Cardiac fibroblast (primary cell): ENCODE measurements at regions not wholly inside any gene's neighbourhood (a gene's known extent, or its start where the extent isn't known, plus 50 kb on each side); places are given as distances from the start of the nearest gene placed in this dataset.

Experiments
- DNase-seq, 2 donors: peaks; one replicate each; pipeline versions ENCODE4 v3.0.0 to v3.0.0-alpha.2; 2010; ENCODE audit warnings: low read depth in 2 of 2
- H3K4me3 ChIP-seq, 2 donors: replicated peaks in 1 of 2; 1 replicate in 1 of 2; 2 replicates in 1 of 2; pipeline ENCODE4 v1.5.1; 2011; ENCODE audit warnings: low read depth in 2 of 2, low read length in 2 of 2, mild to moderate bottlenecking in 2 of 2, moderate library complexity in 1 of 2
- TF ChIP-seq, protein P1 (sequence below): IDR thresholded peaks from one replicate; pipeline ENCODE4 v1.5.1; 2011; ENCODE audit warnings: low read depth, mild to moderate bottlenecking, low read length, inconsistent platforms

- DNase-seq = no peak
- TF ChIP-seq, protein P1, sequence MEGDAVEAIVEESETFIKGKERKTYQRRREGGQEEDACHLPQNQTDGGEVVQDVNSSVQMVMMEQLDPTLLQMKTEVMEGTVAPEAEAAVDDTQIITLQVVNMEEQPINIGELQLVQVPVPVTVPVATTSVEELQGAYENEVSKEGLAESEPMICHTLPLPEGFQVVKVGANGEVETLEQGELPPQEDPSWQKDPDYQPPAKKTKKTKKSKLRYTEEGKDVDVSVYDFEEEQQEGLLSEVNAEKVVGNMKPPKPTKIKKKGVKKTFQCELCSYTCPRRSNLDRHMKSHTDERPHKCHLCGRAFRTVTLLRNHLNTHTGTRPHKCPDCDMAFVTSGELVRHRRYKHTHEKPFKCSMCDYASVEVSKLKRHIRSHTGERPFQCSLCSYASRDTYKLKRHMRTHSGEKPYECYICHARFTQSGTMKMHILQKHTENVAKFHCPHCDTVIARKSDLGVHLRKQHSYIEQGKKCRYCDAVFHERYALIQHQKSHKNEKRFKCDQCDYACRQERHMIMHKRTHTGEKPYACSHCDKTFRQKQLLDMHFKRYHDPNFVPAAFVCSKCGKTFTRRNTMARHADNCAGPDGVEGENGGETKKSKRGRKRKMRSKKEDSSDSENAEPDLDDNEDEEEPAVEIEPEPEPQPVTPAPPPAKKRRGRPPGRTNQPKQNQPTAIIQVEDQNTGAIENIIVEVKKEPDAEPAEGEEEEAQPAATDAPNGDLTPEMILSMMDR = no peak
- H3K4me3 ChIP-seq = no peak overlapping the region
Measured at GRCh38 chr6:111989743-111990142, 64.2 kb upstream of the CCN6 start.

- TF ChIP-seq, protein P1 = no peak
- H3K4me3 ChIP-seq = no peak overlapping the region
- no peak for DNase-seq
Measured at GRCh38 chr6:111990214-111990613, 63.7 kb upstream of the CCN6 start.

GRCh38 chr6:111992851-111993250 lies 61.1 kb upstream of the CCN6 start:
- no peak overlapping the region for H3K4me3 ChIP-seq
- peak in 1 of 2 donors; percentile 83 for DNase-seq
- TF ChIP-seq, protein P1 = no peak

- no peak overlapping the region for H3K4me3 ChIP-seq
- TF ChIP-seq, protein P1 = no peak
- DNase-seq = no peak
Measured at GRCh38 chr6:111993342-111993741, 60.6 kb upstream of the CCN6 start.

GRCh38 chr6:111994791-111995190 lies 59.1 kb upstream of the CCN6 start:
- H3K4me3 ChIP-seq = no peak overlapping the region
- TF ChIP-seq, protein P1 = no peak
- DNase-seq = no peak

DNA sequence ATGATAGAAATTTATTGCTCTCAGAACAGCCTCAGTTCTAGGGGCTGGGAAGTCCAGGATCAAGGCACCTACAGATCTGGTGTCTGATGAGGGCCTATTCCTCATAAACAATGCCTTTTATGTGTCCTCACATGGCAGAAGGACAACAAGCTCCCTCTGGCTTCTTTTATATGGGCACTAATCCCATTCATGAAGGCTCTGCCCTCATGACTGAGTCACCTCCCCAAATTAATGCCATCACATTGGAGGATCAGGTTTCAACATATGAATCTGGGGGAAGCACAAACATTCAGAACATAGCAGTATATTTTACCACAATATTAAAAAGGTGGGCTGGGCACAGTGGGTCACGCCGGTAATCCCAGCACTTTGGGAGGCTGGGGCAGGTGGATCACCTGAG lies 58.5 kb upstream of the CCN6 start:
- TF ChIP-seq, protein P1 = no peak
- no peak overlapping the region for H3K4me3 ChIP-seq
- no peak for DNase-seq

DNA sequence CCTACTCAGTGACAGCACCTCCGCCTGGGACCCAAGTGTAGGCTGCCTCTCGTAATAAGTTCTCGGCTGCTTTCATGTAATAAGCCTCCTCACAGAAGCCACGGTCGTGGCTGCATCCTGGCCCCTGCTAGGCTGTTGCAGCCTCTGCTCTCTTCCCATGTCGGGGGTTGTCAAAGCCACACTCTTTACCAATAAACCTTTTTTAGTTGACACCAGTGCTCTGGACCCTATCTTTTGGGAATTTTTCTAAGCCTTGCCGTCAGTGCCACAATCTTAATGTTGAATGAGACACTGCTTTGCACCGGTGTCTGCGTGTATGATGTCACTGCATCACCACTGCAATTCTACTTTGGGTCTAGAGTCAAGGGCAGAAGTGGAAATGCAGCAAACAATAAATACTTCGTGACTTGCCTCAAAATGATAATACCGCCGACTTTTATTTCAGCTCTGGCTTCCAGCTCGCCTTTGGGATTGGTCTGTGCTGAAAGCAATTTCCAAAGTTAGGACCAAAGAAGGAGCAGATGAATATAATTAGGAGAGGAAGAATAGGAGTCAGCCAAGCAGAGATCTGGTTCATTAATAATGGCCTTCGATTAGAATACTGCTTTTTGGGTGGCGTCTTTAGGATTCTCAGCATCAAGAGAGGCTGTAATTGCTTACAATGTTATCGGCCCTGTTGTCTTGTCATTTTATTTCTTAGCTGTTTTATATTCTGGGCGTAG lies 57.6 kb upstream of the CCN6 start:
- no peak overlapping the region for H3K4me3 ChIP-seq
- TF ChIP-seq, protein P1 = no peak
- DNase-seq = no peak
